ENCODE measurements at regions not wholly inside any gene's neighbourhood (a gene's known extent, or its start where the extent isn't known, plus 50 kb on each side); places are given as distances from the start of the nearest gene placed in this dataset.
"Not testable (repeated sequence)": the region's sequence is repeated elsewhere in the genome, so short reads cannot be mapped to it uniquely, and the experiment has no call there.

GRCh38 chrX:126670258-126670657, 117.6 kb upstream of the DCAF12L1 start:
- Histone ChIP-seq H3K4me3 (ENCODE audit: low read depth, low read length, poor library complexity, severe bottlenecking) (no peak overlapping the region), H3K9me2 (ENCODE audit: insufficient read depth, low read length) (no peaks in the 10 kb centered on the region), H3K4me2 (ENCODE audit: low read length) (no peak overlapping the region), H3K27ac (ENCODE audit: low read depth, low read length, poor library complexity, severe bottlenecking) (no peak overlapping the region), H3K36me3 (ENCODE audit: insufficient read depth, low read length) (no peaks in the 10 kb centered on the region), H4K20me1 (ENCODE audit: insufficient read depth, low read length) (no peaks in the 10 kb centered on the region), H2AFZ (ENCODE audit: low read length) (no peak overlapping the region), H3K4me1 (ENCODE audit: insufficient read depth, low read length, poor library complexity, severe bottlenecking) (no peaks in the 10 kb centered on the region), H3K79me2 (ENCODE audit: insufficient read depth, low read depth, low read length) (no peaks in the 10 kb centered on the region), H3K9me3 (ENCODE audit: low read length) (no peaks in the 10 kb centered on the region)
- POLR2A ChIA-PET: no interaction called here
- CTCF ChIA-PET (ENCODE audit: unreplicated experiment): no interaction called here
- TF ChIP-seq EZH2phosphoT487 (IDR thresholded peaks at IDR 0.05; ENCODE audit: borderline replicate concordance, low read depth, low read length): no peak
- TF ChIP-seq, protein P1, sequence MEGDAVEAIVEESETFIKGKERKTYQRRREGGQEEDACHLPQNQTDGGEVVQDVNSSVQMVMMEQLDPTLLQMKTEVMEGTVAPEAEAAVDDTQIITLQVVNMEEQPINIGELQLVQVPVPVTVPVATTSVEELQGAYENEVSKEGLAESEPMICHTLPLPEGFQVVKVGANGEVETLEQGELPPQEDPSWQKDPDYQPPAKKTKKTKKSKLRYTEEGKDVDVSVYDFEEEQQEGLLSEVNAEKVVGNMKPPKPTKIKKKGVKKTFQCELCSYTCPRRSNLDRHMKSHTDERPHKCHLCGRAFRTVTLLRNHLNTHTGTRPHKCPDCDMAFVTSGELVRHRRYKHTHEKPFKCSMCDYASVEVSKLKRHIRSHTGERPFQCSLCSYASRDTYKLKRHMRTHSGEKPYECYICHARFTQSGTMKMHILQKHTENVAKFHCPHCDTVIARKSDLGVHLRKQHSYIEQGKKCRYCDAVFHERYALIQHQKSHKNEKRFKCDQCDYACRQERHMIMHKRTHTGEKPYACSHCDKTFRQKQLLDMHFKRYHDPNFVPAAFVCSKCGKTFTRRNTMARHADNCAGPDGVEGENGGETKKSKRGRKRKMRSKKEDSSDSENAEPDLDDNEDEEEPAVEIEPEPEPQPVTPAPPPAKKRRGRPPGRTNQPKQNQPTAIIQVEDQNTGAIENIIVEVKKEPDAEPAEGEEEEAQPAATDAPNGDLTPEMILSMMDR (conservative IDR thresholded peaks at IDR 0.05; ENCODE audit: low read length): no peak
- no peak for DNase-seq (ENCODE audit: low spot score)
- intact Hi-C loops (cut with micrococcal nuclease; ENCODE audit: unreplicated experiment): no loop called here
- BruUV-seq (replicated peaks): no TSS peak

DNA sequence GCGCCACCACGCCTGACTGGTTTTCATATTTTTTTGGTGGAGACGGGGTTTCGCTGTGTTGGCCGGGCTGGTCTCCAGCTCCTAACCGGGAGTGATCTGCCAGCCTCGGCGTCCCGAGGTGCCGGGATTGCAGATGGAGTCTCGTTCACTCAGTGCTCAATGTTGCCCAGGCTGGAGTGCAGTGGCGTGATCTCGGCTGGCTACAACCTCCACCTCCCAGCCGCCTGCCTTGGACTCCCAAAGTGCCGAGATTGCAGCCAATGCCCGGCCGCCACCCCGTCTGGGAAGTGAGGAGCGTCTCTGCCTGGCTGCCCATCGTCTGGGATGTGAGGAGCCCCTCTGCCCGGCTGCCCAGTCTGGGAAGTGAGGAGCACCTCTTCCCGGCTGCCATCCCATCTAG, 120.8 kb upstream of the DCAF12L1 start:
- H3K4me2 ChIP-seq (ENCODE audit: low read length); H2AFZ ChIP-seq (ENCODE audit: low read length); intact Hi-C loops (cut with micrococcal nuclease; ENCODE audit: unreplicated experiment); H3K9me3 ChIP-seq (ENCODE audit: low read length); H3K4me3 ChIP-seq (ENCODE audit: low read depth, low read length, poor library complexity, severe bottlenecking); BruUV-seq (replicated peaks); H4K20me1 ChIP-seq (ENCODE audit: insufficient read depth, low read length); DNase-seq (ENCODE audit: low spot score); H3K27ac ChIP-seq (ENCODE audit: low read depth, low read length, poor library complexity, severe bottlenecking); H3K9me2 ChIP-seq (ENCODE audit: insufficient read depth, low read length); POLR2A ChIA-PET; H3K36me3 ChIP-seq (ENCODE audit: insufficient read depth, low read length); H3K4me1 ChIP-seq (ENCODE audit: insufficient read depth, low read length, poor library complexity, severe bottlenecking); H3K79me2 ChIP-seq (ENCODE audit: insufficient read depth, low read depth, low read length); CTCF ChIA-PET (ENCODE audit: unreplicated experiment): not testable (repeated sequence)

DNA sequence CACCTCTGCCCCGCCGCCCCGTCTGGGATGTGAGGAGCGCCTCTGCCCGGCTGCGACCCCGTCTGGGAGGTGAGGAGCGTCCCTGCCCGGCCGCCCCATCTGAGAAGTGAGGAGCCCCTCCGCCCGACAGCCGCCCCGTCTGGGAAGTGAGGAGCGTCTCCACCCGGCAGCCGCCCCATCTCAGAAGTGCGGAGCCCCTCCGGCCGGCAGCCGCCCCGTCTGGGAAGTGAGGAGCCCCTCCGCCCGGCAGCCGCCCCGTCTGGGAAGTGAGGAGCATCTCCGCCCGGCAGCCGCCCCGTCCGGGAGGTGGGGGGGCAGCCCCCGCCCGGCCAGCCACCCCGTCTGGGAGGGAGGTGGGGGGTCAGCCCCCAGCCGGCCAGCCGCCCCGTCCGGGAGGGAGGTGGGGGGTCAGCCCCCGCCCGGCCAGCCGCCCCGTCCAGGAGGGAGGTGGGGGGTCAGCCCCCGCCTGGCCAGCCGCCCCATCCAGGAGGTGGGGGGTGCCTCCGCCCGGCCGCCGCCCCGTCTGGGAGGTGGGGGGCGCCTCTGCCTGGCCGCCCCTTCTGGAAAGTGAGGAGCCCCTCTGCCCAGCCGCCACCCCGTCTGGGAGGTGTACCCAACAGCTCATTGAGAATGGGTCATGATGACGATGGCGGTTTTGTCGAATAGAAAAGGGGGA, 121.3 kb upstream of the DCAF12L1 start:
- H3K36me3 ChIP-seq (ENCODE audit: insufficient read depth, low read length); H3K9me3 ChIP-seq (ENCODE audit: low read length); H3K4me1 ChIP-seq (ENCODE audit: insufficient read depth, low read length, poor library complexity, severe bottlenecking); H3K79me2 ChIP-seq (ENCODE audit: insufficient read depth, low read depth, low read length); H4K20me1 ChIP-seq (ENCODE audit: insufficient read depth, low read length); H3K27ac ChIP-seq (ENCODE audit: low read depth, low read length, poor library complexity, severe bottlenecking); H3K4me3 ChIP-seq (ENCODE audit: low read depth, low read length, poor library complexity, severe bottlenecking); intact Hi-C loops (cut with micrococcal nuclease; ENCODE audit: unreplicated experiment); DNase-seq (ENCODE audit: low spot score); CTCF ChIA-PET (ENCODE audit: unreplicated experiment); POLR2A ChIA-PET; H3K9me2 ChIP-seq (ENCODE audit: insufficient read depth, low read length); H2AFZ ChIP-seq (ENCODE audit: low read length); BruUV-seq (replicated peaks); H3K4me2 ChIP-seq (ENCODE audit: low read length): not testable (repeated sequence)

DNA sequence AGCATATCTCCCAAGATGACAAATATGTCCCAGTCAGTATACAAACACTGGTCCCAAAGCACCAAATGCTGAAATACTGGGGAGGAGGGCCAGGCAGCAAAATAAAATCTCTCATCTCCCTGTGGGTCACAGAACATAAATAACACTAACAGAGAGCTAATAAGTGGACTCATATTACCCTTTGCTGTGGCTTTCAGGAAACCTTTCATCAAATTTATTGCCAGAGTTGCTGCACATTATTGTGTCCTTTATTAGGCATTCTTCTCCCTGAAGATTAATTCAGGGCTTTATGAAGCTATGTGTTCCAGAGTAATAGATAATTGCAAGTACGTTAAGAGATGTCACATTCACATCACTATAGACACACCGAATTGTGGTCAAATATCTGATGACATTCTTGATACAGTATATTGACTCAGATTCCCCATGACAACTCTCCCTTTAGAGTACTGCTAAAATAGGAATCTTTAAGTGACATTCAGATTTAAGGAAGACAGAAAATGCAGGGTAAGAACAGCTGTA, 124.1 kb upstream of the PRR32 start:
- no TSS peak for BruUV-seq (replicated peaks)
- Histone ChIP-seq H3K4me2 (ENCODE audit: low read length) (no peak overlapping the region), H2AFZ (ENCODE audit: low read length) (no peak overlapping the region), H3K36me3 (ENCODE audit: insufficient read depth, low read length) (no peaks in the 10 kb centered on the region), H3K4me3 (ENCODE audit: low read depth, low read length, poor library complexity, severe bottlenecking) (no peak overlapping the region), H3K9me3 (ENCODE audit: low read length) (no peaks in the 10 kb centered on the region), H3K79me2 (ENCODE audit: insufficient read depth, low read depth, low read length) (no peaks in the 10 kb centered on the region), H3K4me1 (ENCODE audit: insufficient read depth, low read length, poor library complexity, severe bottlenecking) (no peaks in the 10 kb centered on the region), H3K9me2 (ENCODE audit: insufficient read depth, low read length) (no peaks in the 10 kb centered on the region), H4K20me1 (ENCODE audit: insufficient read depth, low read length) (no peaks in the 10 kb centered on the region), H3K27ac (ENCODE audit: low read depth, low read length, poor library complexity, severe bottlenecking) (no peak overlapping the region)
- DNase-seq (ENCODE audit: low spot score): no peak
- ChIA-PET CTCF (ENCODE audit: unreplicated experiment) (no interaction called here), POLR2A (no interaction called here)
- TF ChIP-seq, protein P1 (conservative IDR thresholded peaks at IDR 0.05; ENCODE audit: low read length): no peak
- no peak for TF ChIP-seq EZH2phosphoT487 (IDR thresholded peaks at IDR 0.05; ENCODE audit: borderline replicate concordance, low read depth, low read length)
- intact Hi-C loops (cut with micrococcal nuclease; ENCODE audit: unreplicated experiment): no loop called here

Data from OCI-LY7 (cell line).